ENCODE measurements at regions not wholly inside any gene's neighbourhood (a gene's known extent, or its start where the extent isn't known, plus 50 kb on each side); places are given as distances from the start of the nearest gene placed in this dataset.

GRCh38 chr9:117936185-117937130 lies 232.3 kb downstream of the TLR4 start:
- H3K23ac ChIP-seq (ENCODE audit: insufficient read length, low read depth, low read length), result no peak overlapping the region
- H3K4me3 Mint-ChIP-seq, result no peak overlapping the region

More at GRCh38 chr9:117936185-117937130, 232.3 kb downstream of the TLR4 start:
- H4K20me1 ChIP-seq (ENCODE audit: control insufficient read depth, insufficient read depth, insufficient read length), result no peaks in the 10 kb centered on the region
- no peak overlapping the region for H3K27ac Mint-ChIP-seq
- H3K18ac ChIP-seq (ENCODE audit: insufficient read length, low read depth, low read length), result no peak overlapping the region
- no peak overlapping the region for H2BK5ac ChIP-seq (ENCODE audit: insufficient read length, low read length)
- H4K5ac ChIP-seq (ENCODE audit: insufficient read length, low read depth, low read length), result no peak overlapping the region
- no peak overlapping the region for H2BK12ac ChIP-seq (ENCODE audit: insufficient read length, low read depth, low read length)
- H3K9me3 Mint-ChIP-seq, result no peaks in the 10 kb centered on the region
- H2BK20ac ChIP-seq (ENCODE audit: low read depth, low read length, poor library complexity, severe bottlenecking), result no peak overlapping the region
- DNase-seq, result no peak
- TF ChIP-seq, protein P1, sequence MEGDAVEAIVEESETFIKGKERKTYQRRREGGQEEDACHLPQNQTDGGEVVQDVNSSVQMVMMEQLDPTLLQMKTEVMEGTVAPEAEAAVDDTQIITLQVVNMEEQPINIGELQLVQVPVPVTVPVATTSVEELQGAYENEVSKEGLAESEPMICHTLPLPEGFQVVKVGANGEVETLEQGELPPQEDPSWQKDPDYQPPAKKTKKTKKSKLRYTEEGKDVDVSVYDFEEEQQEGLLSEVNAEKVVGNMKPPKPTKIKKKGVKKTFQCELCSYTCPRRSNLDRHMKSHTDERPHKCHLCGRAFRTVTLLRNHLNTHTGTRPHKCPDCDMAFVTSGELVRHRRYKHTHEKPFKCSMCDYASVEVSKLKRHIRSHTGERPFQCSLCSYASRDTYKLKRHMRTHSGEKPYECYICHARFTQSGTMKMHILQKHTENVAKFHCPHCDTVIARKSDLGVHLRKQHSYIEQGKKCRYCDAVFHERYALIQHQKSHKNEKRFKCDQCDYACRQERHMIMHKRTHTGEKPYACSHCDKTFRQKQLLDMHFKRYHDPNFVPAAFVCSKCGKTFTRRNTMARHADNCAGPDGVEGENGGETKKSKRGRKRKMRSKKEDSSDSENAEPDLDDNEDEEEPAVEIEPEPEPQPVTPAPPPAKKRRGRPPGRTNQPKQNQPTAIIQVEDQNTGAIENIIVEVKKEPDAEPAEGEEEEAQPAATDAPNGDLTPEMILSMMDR (conservative IDR thresholded peaks at IDR 0.05), result no peak
- no peaks in the 10 kb centered on the region for H3K4me1 ChIP-seq (ENCODE audit: insufficient read depth, low read length)
- H3K27me3 Mint-ChIP-seq (ENCODE audit: low read depth), result no peaks in the 10 kb centered on the region
- no peak overlapping the region for H3K27ac ChIP-seq (ENCODE audit: insufficient read length, low read depth, low read length)
- H3K23me2 ChIP-seq (ENCODE audit: insufficient read length, low read depth, low read length, poor library complexity, severe bottlenecking), result no peaks in the 10 kb centered on the region
- no peak overlapping the region for H3K9ac ChIP-seq (ENCODE audit: extremely low read depth, insufficient read length, low read length)
- no peak overlapping the region for H3K4ac ChIP-seq (ENCODE audit: low read depth, low read length)
- H3K79me1 ChIP-seq (ENCODE audit: insufficient read depth, low read depth, low read length, poor library complexity, severe bottlenecking), result no peaks in the 10 kb centered on the region
- H3T11ph ChIP-seq (ENCODE audit: low read length), result no peak overlapping the region
- no peaks in the 10 kb centered on the region for H3K36me3 Mint-ChIP-seq (ENCODE audit: insufficient read depth in 1 of 3, low read depth in 3 of 3)
- no peak overlapping the region for H3K14ac ChIP-seq (ENCODE audit: insufficient read depth, low read length)
- H3K4me1 Mint-ChIP-seq, result no peaks in the 10 kb centered on the region
- no peak overlapping the region for H2BK15ac ChIP-seq (ENCODE audit: low read depth, low read length)
- no peak overlapping the region for H3K56ac ChIP-seq (ENCODE audit: insufficient read length, low read depth, low read length)
- H3K4me2 ChIP-seq (ENCODE audit: insufficient read depth, insufficient read length, low read length), result no peak overlapping the region
- no peaks in the 10 kb centered on the region for H3K27me3 ChIP-seq (ENCODE audit: insufficient read depth, low read length)
- no peak overlapping the region for H2AFZ ChIP-seq (ENCODE audit: low read length)
- H4K91ac ChIP-seq (ENCODE audit: insufficient read length, low read depth, low read length), result no peak overlapping the region
- no peak overlapping the region for H2BK120ac ChIP-seq (ENCODE audit: low read depth, low read length, poor library complexity, severe bottlenecking)
- no peaks in the 10 kb centered on the region for H3K79me2 ChIP-seq (ENCODE audit: insufficient read depth, low read length)
- WGBS (ENCODE audit: extremely low coverage, insufficient read length, low lambda C conversion rate), result no CpG with 5 or more reads among the region's 5 CpGs
- H4K8ac ChIP-seq (replicated peaks; ENCODE audit: insufficient read length, low read depth, low read length), result no peak overlapping the region
- H3K9me3 ChIP-seq (ENCODE audit: control insufficient read depth, low read depth, low read length), result no peaks in the 10 kb centered on the region
- H2AK5ac ChIP-seq (ENCODE audit: insufficient read length, low read length), result no peak overlapping the region

Measured in H9 (cell line).